WTC11 (cell line): ENCODE measurements at regions not wholly inside any gene's neighbourhood (a gene's known extent, or its start where the extent isn't known, plus 50 kb on each side); places are given as distances from the start of the nearest gene placed in this dataset.

Experiments
- ATAC-seq: fragments of 200-7000 bp; cut with Tn5 transposase; 2 replicates; pipeline ENCODE4 v1.10.0; 2021; ENCODE audit warnings: mild to moderate bottlenecking, moderate library complexity
- CTCF ChIA-PET: fragments of 300-600 bp; sonication (Branson Sonifier 250); formaldehyde crosslinking; loops from one replicate; lab custom pipeline; 2021; ENCODE audit warnings: antibody characterized with exemption; lab: Charles Lee
- POLR2A ChIA-PET: fragments of 350-600 bp; sonication (Branson Sonifier 250); formaldehyde crosslinking; loops from one replicate; lab custom pipeline; 2021; ENCODE audit warnings: antibody characterized with exemption; lab: Charles Lee
- DNase-seq: peaks from one replicate; pipeline ENCODE4 v3.0.0; 2021; ENCODE audit warnings: low spot score
- H3K27ac Mint-ChIP-seq: 2 replicates; pipeline ENCODE4 v1.8.0; 2021; ENCODE audit warnings: mixed read lengths
- H3K27me3 Mint-ChIP-seq: 2 replicates; pipeline ENCODE4 v1.8.0; 2021; ENCODE audit warnings: low read depth, mild to moderate bottlenecking, moderate library complexity, mixed read lengths
- H3K36me3 Mint-ChIP-seq: 2 replicates; pipeline ENCODE4 v1.8.0; 2021; ENCODE audit warnings: mixed read lengths
- H3K4me1 Mint-ChIP-seq: 2 replicates; pipeline ENCODE4 v1.8.0; 2022; ENCODE audit warnings: mixed read lengths
- H3K4me3 Mint-ChIP-seq: 2 replicates; pipeline ENCODE4 v1.8.0; 2021; ENCODE audit warnings: mild to moderate bottlenecking, moderate library complexity, mixed read lengths
- H3K9me3 Mint-ChIP-seq: 2 replicates; pipeline ENCODE4 v1.8.0; 2021; ENCODE audit warnings: mixed read lengths
- EMX1 ChIP-seq: fragments of 250-450 bp; sonication (Bioruptor Pico); IDR thresholded peaks from 2 replicates; pipeline ENCODE4 v1.8.0; 2021; ENCODE audit warnings: mild to moderate bottlenecking
- ETV6 ChIP-seq: sonication (generic); formaldehyde crosslinking; IDR thresholded peaks from 2 replicates; pipeline ENCODE4 v1.8.1; 2022; ENCODE audit warnings: mild to moderate bottlenecking, missing genetic modification reagents
- GRHL2 ChIP-seq: fragments of 250-450 bp; sonication (Bioruptor Pico); IDR thresholded peaks from 2 replicates; pipeline ENCODE4 v1.8.0; 2022; ENCODE audit warnings: mild to moderate bottlenecking, moderate library complexity; ENCODE audit not compliant: insufficient replicate concordance, severe bottlenecking
- MLX ChIP-seq: sonication (generic); formaldehyde crosslinking; IDR thresholded peaks from 2 replicates; pipeline ENCODE4 v1.8.1; 2023; ENCODE audit warnings: mild to moderate bottlenecking, missing genetic modification reagents, moderate library complexity
- NFYB ChIP-seq: sonication (generic); formaldehyde crosslinking; conservative IDR thresholded peaks from 2 replicates; pipeline ENCODE4 v1.8.0; 2022; ENCODE audit warnings: low read depth, missing genetic modification reagents
- NR2C2 ChIP-seq: sonication (generic); formaldehyde crosslinking; IDR thresholded peaks from 2 replicates; pipeline ENCODE4 v1.8.0; 2022; ENCODE audit warnings: mild to moderate bottlenecking, missing genetic modification reagents
- SP1 ChIP-seq: sonication (generic); formaldehyde crosslinking; conservative IDR thresholded peaks from 2 replicates; pipeline ENCODE4 v1.8.1; 2022; ENCODE audit warnings: missing genetic modification reagents
- ZMAT4 ChIP-seq: fragments of 250-450 bp; sonication (Bioruptor Pico); IDR thresholded peaks from 2 replicates; pipeline ENCODE4 v1.9.0; 2021; ENCODE audit warnings: mild to moderate bottlenecking
- ZNF219 ChIP-seq: sonication (generic); formaldehyde crosslinking; IDR thresholded peaks from 2 replicates; pipeline ENCODE4 v1.8.0; 2023; ENCODE audit warnings: missing genetic modification reagents, mild to moderate bottlenecking, borderline replicate concordance
- ZNF263 ChIP-seq: sonication (generic); formaldehyde crosslinking; IDR thresholded peaks from 2 replicates; pipeline ENCODE4 v1.8.1; 2022; ENCODE audit warnings: low read depth, mild to moderate bottlenecking, moderate library complexity, missing genetic modification reagents
- ZNF281 ChIP-seq: sonication (generic); formaldehyde crosslinking; IDR thresholded peaks from 2 replicates; pipeline ENCODE4 v1.8.0; 2023; ENCODE audit warnings: mild to moderate bottlenecking, missing genetic modification reagents
- ZNF532 ChIP-seq: fragments of 250-450 bp; sonication (Bioruptor Pico); IDR thresholded peaks from 2 replicates; pipeline ENCODE4 v1.9.0; 2021; ENCODE audit warnings: mild to moderate bottlenecking, borderline replicate concordance
- TF ChIP-seq, protein P1 (sequence below): sonication (generic); formaldehyde crosslinking; IDR thresholded peaks from 2 replicates; pipeline ENCODE4 v1.8.1; 2022; ENCODE audit warnings: low read depth, mild to moderate bottlenecking, moderate library complexity, missing genetic modification reagents, borderline replicate concordance
- TF ChIP-seq, protein P2 (sequence below): sonication (generic); formaldehyde crosslinking; IDR thresholded peaks from 2 replicates; pipeline ENCODE4 v1.8.0; 2023; ENCODE audit warnings: missing genetic modification reagents

DNA sequence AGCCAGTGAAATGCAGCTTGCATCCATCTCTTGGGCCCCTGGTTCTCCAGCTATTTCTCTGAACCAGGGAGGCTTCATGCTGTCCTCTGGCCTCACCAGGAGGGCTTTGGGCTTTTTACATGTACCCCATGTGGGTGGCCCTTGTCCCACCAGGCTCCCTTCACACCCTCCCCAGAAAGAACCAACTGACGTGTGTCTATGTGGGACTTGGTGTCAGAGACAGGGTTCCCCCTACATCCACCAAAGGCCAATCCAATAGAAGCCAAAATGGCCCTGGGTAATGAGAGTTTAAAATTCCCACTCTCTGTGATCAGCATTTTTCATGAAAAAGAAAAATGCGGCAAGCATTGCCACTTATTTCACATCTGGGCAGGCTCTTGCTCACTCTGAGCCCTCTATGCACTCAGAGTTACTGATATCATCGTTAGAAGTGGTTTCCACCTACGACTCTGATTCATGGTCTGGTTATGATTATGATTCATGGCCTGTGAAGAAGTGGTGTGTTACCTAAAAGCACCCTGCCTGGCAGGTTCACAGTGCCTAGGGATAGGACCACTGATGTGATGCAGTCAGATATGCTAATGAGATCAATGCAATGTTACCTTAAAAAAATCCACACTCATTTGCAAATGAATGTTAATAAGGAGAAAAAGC, 133.5 kb downstream of the BUB3 start:
- Mint-ChIP-seq H3K9me3 (peaks cover 20% of the 10 kb centered on the region), H3K4me3 (no peak overlapping the region), H3K27me3 (no peaks in the 10 kb centered on the region), H3K4me1 (peaks cover 4% of the 10 kb centered on the region), H3K27ac (no peak overlapping the region), H3K36me3 (peaks cover 3% of the 10 kb centered on the region; the same call in 1 of the 2 replicates)
- no peak for TF ChIP-seq SP1 (CRISPR knock-in tag)
- no peak for TF ChIP-seq ZNF263
- no peak for TF ChIP-seq ZMAT4
- no peak for TF ChIP-seq MLX (CRISPR knock-in tag)
- TF ChIP-seq GRHL2 (CRISPR knock-in tag) = no peak
- no peak for TF ChIP-seq ZNF219
- TF ChIP-seq, protein P1, sequence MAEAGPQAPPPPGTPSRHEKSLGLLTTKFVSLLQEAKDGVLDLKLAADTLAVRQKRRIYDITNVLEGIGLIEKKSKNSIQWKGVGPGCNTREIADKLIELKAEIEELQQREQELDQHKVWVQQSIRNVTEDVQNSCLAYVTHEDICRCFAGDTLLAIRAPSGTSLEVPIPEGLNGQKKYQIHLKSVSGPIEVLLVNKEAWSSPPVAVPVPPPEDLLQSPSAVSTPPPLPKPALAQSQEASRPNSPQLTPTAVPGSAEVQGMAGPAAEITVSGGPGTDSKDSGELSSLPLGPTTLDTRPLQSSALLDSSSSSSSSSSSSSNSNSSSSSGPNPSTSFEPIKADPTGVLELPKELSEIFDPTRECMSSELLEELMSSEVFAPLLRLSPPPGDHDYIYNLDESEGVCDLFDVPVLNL (CRISPR knock-in tag) = no peak
- no peak for TF ChIP-seq NFYB (CRISPR knock-in tag)
- no peak for TF ChIP-seq NR2C2 (CRISPR knock-in tag)
- TF ChIP-seq, protein P2, sequence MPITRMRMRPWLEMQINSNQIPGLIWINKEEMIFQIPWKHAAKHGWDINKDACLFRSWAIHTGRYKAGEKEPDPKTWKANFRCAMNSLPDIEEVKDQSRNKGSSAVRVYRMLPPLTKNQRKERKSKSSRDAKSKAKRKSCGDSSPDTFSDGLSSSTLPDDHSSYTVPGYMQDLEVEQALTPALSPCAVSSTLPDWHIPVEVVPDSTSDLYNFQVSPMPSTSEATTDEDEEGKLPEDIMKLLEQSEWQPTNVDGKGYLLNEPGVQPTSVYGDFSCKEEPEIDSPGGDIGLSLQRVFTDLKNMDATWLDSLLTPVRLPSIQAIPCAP (CRISPR knock-in tag) = no peak
- TF ChIP-seq EMX1 (CRISPR knock-in tag) = no peak
- TF ChIP-seq ETV6 (CRISPR knock-in tag) = no peak
- no peak for TF ChIP-seq ZNF532 (CRISPR knock-in tag)
- no peak for DNase-seq
- ChIA-PET CTCF (no interaction called here), POLR2A (no interaction called here)
- no peak for ATAC-seq

DNA sequence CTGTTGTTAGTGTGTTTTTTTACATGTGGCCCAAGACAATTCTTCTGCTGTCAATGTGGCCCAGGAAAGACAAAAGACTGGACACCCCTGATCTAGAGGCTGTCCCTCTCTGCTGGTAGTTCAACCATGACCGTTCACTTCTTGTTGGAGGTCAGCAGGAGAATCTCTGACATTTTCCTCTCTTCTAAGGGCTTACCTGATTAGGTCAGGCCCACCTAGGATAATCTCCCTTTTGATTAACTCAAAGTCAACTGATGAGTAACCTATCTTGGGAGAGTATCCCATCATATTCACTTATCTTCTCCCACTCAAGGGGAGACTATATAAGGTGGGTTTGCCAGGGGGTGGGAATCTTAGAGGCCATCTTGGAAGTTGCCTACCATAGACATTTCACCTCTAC, 135.2 kb downstream of the BUB3 start:
- no peak overlapping the region for H3K4me3 Mint-ChIP-seq
- DNase-seq = no peak
- no peak for TF ChIP-seq ZNF281 (CRISPR knock-in tag)
- no peak for TF ChIP-seq ZNF532 (CRISPR knock-in tag)
- TF ChIP-seq ZMAT4 = no peak
- no peak for TF ChIP-seq MLX (CRISPR knock-in tag)
- TF ChIP-seq, all 79 proteins: peak for 0
- Mint-ChIP-seq H3K9me3 (peaks cover 20% of the 10 kb centered on the region), H3K4me1 (peaks cover 4% of the 10 kb centered on the region), H3K36me3 (peaks cover 3% of the 10 kb centered on the region; the same call in 1 of the 2 replicates), H3K27me3 (no peaks in the 10 kb centered on the region), H3K27ac (no peak overlapping the region)
- CTCF ChIA-PET = no interaction called here
- ATAC-seq = no peak
- POLR2A ChIA-PET = no interaction called here
